ENCODE measurements at regions not wholly inside any gene's neighbourhood (a gene's known extent, or its start where the extent isn't known, plus 50 kb on each side); places are given as distances from the start of the nearest gene placed in this dataset.

GRCh38 chrX:40835526-40835925 lies 100.2 kb upstream of the MED14 start:
- TF ChIP-seq RBBP5 (IDR thresholded peaks at IDR 0.05; ENCODE audit: borderline replicate concordance, low read depth, low read length) = no peak
- TF ChIP-seq HDAC2 (IDR thresholded peaks at IDR 0.05; ENCODE audit: borderline replicate concordance in 1 of 2, low read depth in 2 of 2, low read length in 2 of 2) = no peak
- TF ChIP-seq EZH2 (IDR thresholded peaks at IDR 0.05; ENCODE audit: low read depth, low read length, severe bottlenecking) = no peak
- TF ChIP-seq ZNF274 (IDR thresholded peaks at IDR 0.05; ENCODE audit: borderline replicate concordance, extremely low read depth, low read length) = no peak
- no peak for TF ChIP-seq CTCF (IDR thresholded peaks at IDR 0.05; ENCODE audit: control extremely low read depth in 1 of 3, insufficient read depth in 1 of 3, low read depth in 1 of 3, low read length in 3 of 3)
- no peak for TF ChIP-seq POLR2A (IDR thresholded peaks at IDR 0.05; ENCODE audit: control extremely low read depth in 1 of 2, low read depth in 2 of 2, low read length in 2 of 2)
- TF ChIP-seq POLR2AphosphoS5 (IDR thresholded peaks at IDR 0.05; ENCODE audit: low read depth, low read length) = no peak
- no peak for TF ChIP-seq EGR1 (IDR thresholded peaks at IDR 0.05; ENCODE audit: borderline replicate concordance, low read depth, low read length)

All from H1 (cell line).